ENCODE measurements at regions not wholly inside any gene's neighbourhood (a gene's known extent, or its start where the extent isn't known, plus 50 kb on each side); places are given as distances from the start of the nearest gene placed in this dataset.

DNA sequence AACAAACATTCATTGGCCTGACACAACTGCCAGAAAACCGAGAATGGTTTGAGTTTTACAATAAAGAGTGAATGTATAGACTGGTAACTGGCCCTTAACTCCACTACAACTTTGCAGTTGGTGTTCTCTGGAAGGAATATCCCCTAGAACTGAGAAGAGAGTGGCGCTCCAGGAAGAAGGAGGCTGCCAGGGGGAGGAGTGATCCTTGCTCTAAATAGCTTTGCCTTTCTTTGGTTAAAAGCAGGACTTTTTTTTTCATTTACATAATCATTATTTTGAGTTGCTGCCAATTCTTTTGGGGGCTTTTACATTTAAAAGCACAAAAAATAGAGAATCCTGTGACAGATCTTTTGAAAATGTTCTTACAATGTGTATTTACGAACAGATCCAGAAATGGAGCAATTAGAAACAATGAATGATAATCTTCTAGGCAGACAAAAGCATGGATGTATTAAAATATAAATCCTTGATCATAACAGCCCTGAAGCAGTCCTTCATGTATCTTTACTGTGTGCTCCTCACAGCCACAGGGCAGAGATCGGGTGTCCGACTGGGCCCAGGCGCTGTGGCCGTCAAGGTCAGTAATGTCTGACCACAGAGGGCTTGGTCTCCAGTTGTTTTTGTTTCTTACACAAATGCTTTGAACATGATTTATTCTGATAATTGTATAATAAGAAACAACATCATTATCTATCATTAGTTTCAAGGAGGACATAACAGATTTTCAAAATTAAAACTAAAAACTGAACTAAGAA lies 612.2 kb downstream of the HDGFL1 start:
- Histone ChIP-seq H3K27ac (no peak overlapping the region), H3K4me3 (no peak overlapping the region), H3K9me3 (no peaks in the 10 kb centered on the region), H3K36me3 (no peaks in the 10 kb centered on the region), H3K27me3 (no peaks in the 10 kb centered on the region), H3K4me1 (no peaks in the 10 kb centered on the region)
- DNase-seq (ENCODE audit: low spot score in 2 of 2), result no peak
- TF ChIP-seq, protein P1, sequence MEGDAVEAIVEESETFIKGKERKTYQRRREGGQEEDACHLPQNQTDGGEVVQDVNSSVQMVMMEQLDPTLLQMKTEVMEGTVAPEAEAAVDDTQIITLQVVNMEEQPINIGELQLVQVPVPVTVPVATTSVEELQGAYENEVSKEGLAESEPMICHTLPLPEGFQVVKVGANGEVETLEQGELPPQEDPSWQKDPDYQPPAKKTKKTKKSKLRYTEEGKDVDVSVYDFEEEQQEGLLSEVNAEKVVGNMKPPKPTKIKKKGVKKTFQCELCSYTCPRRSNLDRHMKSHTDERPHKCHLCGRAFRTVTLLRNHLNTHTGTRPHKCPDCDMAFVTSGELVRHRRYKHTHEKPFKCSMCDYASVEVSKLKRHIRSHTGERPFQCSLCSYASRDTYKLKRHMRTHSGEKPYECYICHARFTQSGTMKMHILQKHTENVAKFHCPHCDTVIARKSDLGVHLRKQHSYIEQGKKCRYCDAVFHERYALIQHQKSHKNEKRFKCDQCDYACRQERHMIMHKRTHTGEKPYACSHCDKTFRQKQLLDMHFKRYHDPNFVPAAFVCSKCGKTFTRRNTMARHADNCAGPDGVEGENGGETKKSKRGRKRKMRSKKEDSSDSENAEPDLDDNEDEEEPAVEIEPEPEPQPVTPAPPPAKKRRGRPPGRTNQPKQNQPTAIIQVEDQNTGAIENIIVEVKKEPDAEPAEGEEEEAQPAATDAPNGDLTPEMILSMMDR (IDR thresholded peaks at IDR 0.05), result no peak
- intact Hi-C loops (cut with DNase I), result no loop called here

DNA sequence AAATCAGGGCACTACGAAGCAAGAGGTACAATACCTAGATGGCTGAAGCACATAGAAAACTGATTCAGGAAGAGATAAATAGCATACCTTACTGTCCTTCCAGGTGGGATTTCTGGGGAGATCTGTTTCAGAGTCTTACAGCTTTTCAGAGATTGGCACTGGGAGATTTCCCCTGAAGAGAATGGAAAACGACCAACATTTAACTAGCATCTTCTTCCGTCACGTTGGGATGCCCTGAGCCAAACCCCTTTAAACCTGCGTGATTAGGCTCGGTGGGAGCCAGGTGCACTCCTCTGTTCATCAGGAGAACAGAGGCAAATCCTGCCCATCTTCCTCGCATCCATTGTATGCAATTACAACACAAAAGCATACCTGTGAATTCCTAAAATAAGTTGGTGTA lies 614.5 kb downstream of the HDGFL1 start:
- H3K27me3 ChIP-seq, result no peaks in the 10 kb centered on the region
- TF ChIP-seq, protein P1 (IDR thresholded peaks at IDR 0.05), result no peak
- intact Hi-C loops (cut with DNase I), result no loop called here

GRCh38 chr6:23184351-23184750 lies 615.0 kb downstream of the HDGFL1 start:
- no peaks in the 10 kb centered on the region for H3K36me3 ChIP-seq
- TF ChIP-seq, protein P1 (IDR thresholded peaks at IDR 0.05), result no peak
- no peak overlapping the region for H3K27ac ChIP-seq
- no peak for DNase-seq (ENCODE audit: low spot score in 2 of 2)
- H3K27me3 ChIP-seq, result no peaks in the 10 kb centered on the region
- no peak overlapping the region for H3K4me3 ChIP-seq
- H3K9me3 ChIP-seq, result no peaks in the 10 kb centered on the region
- intact Hi-C loops (cut with DNase I), result no loop called here
- no peaks in the 10 kb centered on the region for H3K4me1 ChIP-seq

More for the DNA sequence above, 614.5 kb downstream of the HDGFL1 start:
- Histone ChIP-seq H3K4me3 (no peak overlapping the region), H3K27ac (no peak overlapping the region), H3K36me3 (no peaks in the 10 kb centered on the region), H3K9me3 (no peaks in the 10 kb centered on the region), H3K4me1 (no peaks in the 10 kb centered on the region)
- no peak for DNase-seq (ENCODE audit: low spot score in 2 of 2)

- no peaks in the 10 kb centered on the region for H3K4me1 ChIP-seq
- H3K9me3 ChIP-seq, result no peaks in the 10 kb centered on the region
- H3K27me3 ChIP-seq, result no peaks in the 10 kb centered on the region
- H3K36me3 ChIP-seq, result no peaks in the 10 kb centered on the region
- no peak for DNase-seq (ENCODE audit: low spot score in 2 of 2)
- no peak overlapping the region for H3K27ac ChIP-seq
- no peak overlapping the region for H3K4me3 ChIP-seq
- TF ChIP-seq, protein P1 (IDR thresholded peaks at IDR 0.05), result no peak
- intact Hi-C loops (cut with DNase I), result no loop called here
These were observed 626.1 kb downstream of the HDGFL1 start for GRCh38 chr6:23195487-23195886.

DNA sequence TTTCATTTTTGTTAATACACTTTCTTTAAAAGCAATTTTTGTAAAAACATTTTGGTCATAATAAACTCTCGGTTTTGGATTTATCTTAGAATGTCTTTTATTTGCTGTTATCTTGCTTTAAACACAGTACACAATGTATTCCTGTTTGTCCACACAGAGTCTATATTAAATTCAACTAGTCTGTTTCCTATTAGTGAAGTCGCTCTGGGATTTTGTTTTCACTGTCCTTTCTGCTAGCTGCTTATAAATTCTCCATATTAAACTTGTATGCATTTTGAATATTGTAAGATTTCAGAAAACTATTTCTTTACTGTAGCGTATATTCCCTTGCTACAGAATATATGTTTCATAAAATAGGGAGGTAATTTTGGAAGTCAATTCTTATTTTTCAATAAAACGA lies 630.2 kb downstream of the HDGFL1 start:
- intact Hi-C loops (cut with DNase I), result no loop called here
- Histone ChIP-seq H3K36me3 (no peaks in the 10 kb centered on the region), H3K27ac (no peak overlapping the region), H3K27me3 (no peaks in the 10 kb centered on the region), H3K9me3 (no peaks in the 10 kb centered on the region), H3K4me3 (no peak overlapping the region), H3K4me1 (no peaks in the 10 kb centered on the region)
- TF ChIP-seq, protein P1 (IDR thresholded peaks at IDR 0.05), result no peak
- DNase-seq (ENCODE audit: low spot score in 2 of 2), result no peak
